IMR-90 (cell line): ENCODE measurements at regions not wholly inside any gene's neighbourhood (a gene's known extent, or its start where the extent isn't known, plus 50 kb on each side); places are given as distances from the start of the nearest gene placed in this dataset.

ENCODE experiments used
- ATAC-seq: fragments of 200-7000 bp; cut with Tn5 transposase; 2 replicates; pipeline ENCODE4 v1.9.1; 2020; ENCODE audit warnings: low read depth, mild to moderate bottlenecking, moderate library complexity
- BruUV-seq: library from RNA; stranded (reverse); fragments of 400-500 nt; replicated peaks from 2 replicates; lab custom pipeline; 2021; lab: Mats Ljungman, UMichigan
- CTCF ChIA-PET: fragments of 300-600 bp; formaldehyde crosslinking; extraction: SDS; loops from one replicate; lab custom pipeline; 2021; ENCODE audit warnings: antibody characterized with exemption; lab: Yijun Ruan, JAX
- POLR2A ChIA-PET: fragments of 300-600 bp; sonication (Branson Sonifier 250); formaldehyde crosslinking; loops from one replicate; lab custom pipeline; 2022; ENCODE audit warnings: antibody characterized with exemption; ENCODE audit not compliant: unreplicated experiment; lab: Charles Lee
- DNase-seq: peaks from one replicate; pipeline ENCODE4 v3.0.0; 2013
- H2AFZ ChIP-seq: replicated peaks from 2 replicates; pipeline ENCODE3; 2013; ENCODE audit warnings: low read length, mild to moderate bottlenecking; ENCODE audit not compliant: poor library complexity
- H2AK5ac ChIP-seq: 2 replicates; pipeline ENCODE4 v1.6.1; 2013; ENCODE audit warnings: low read depth, low read length, inconsistent platforms
- H2AK9ac ChIP-seq: replicated peaks from 2 replicates; pipeline ENCODE3; 2013; ENCODE audit warnings: mild to moderate bottlenecking, low read depth, low read length, moderate library complexity; ENCODE audit not compliant: poor library complexity
- H2BK120ac ChIP-seq: 2 replicates; pipeline ENCODE4 v1.6.1; 2013; ENCODE audit warnings: low read depth, low read length, inconsistent platforms
- H2BK15ac ChIP-seq: 3 replicates; pipeline ENCODE4 v1.6.1; 2013; ENCODE audit warnings: low read depth, low read length, inconsistent platforms
- H2BK20ac ChIP-seq: 2 replicates; pipeline ENCODE4 v1.6.1; 2013; ENCODE audit warnings: low read depth, mild to moderate bottlenecking, inconsistent platforms, low read length, moderate library complexity
- H2BK5ac ChIP-seq: 2 replicates; pipeline ENCODE4 v1.6.1; 2013; ENCODE audit warnings: mild to moderate bottlenecking, low read depth, low read length, inconsistent platforms; ENCODE audit not compliant: poor library complexity, severe bottlenecking
- H3K14ac ChIP-seq: replicated peaks from 2 replicates; pipeline ENCODE4 v1.6.1; 2013; ENCODE audit warnings: low read depth, low read length, inconsistent platforms
- H3K18ac ChIP-seq: 2 replicates; pipeline ENCODE4 v1.6.1; 2013; ENCODE audit warnings: low read depth, low read length, control low read depth
- H3K23ac ChIP-seq: 2 replicates; pipeline ENCODE4 v1.6.1; 2013; ENCODE audit warnings: low read depth, low read length, inconsistent platforms
- H3K27ac ChIP-seq: 2 replicates; pipeline ENCODE4 v1.5.1; 2013; ENCODE audit warnings: mild to moderate bottlenecking, control low read depth, low read length; ENCODE audit not compliant: insufficient read depth
- H3K27me3 ChIP-seq: 2 replicates; pipeline ENCODE4 v1.6.1; 2013; ENCODE audit warnings: low read length; ENCODE audit not compliant: control insufficient read depth, insufficient read depth
- H3K36me3 ChIP-seq: 2 replicates; pipeline ENCODE4 v1.6.1; 2013; ENCODE audit warnings: low read length, mixed read lengths; ENCODE audit not compliant: control insufficient read depth, insufficient read depth
- H3K4ac ChIP-seq: 2 replicates; pipeline ENCODE4 v1.6.1; 2013; ENCODE audit warnings: low read depth, low read length, inconsistent platforms
- H3K4me1 ChIP-seq: 2 replicates; pipeline ENCODE4 v1.6.1; 2013; ENCODE audit warnings: low read length, mixed read lengths; ENCODE audit not compliant: control insufficient read depth, insufficient read depth
- H3K4me2 ChIP-seq: 2 replicates; pipeline ENCODE4 v1.6.1; 2013; ENCODE audit warnings: low read depth, mild to moderate bottlenecking, control low read depth, low read length, moderate library complexity
- H3K4me3 ChIP-seq: 2 replicates; pipeline ENCODE4 v1.5.1; 2013; ENCODE audit warnings: low read depth, mild to moderate bottlenecking, control low read depth, low read length, moderate library complexity; ENCODE audit not compliant: insufficient read depth
- H3K56ac ChIP-seq: 2 replicates; pipeline ENCODE4 v1.6.1; 2013; ENCODE audit warnings: low read length, inconsistent platforms; ENCODE audit not compliant: insufficient read depth; ENCODE audit errors: extremely low read depth
- H3K79me1 ChIP-seq, 2 experiments: 2 replicates each; pipeline ENCODE4 v1.6.1; 2013; ENCODE audit warnings: low read length in 2 of 2, inconsistent platforms in 1 of 2, low read depth in 1 of 2
- H3K9ac ChIP-seq: 2 replicates; pipeline ENCODE4 v1.6.1; 2013; ENCODE audit warnings: low read depth, low read length, control low read depth
- H3K9me1 ChIP-seq: 2 replicates; pipeline ENCODE4 v1.6.1; 2013; ENCODE audit warnings: low read length, inconsistent platforms; ENCODE audit not compliant: insufficient read depth
- H3K9me3 ChIP-seq: 2 replicates; pipeline ENCODE4 v1.6.1; 2013; ENCODE audit warnings: low read length; ENCODE audit not compliant: control insufficient read depth, insufficient read depth
- H4K20me1 ChIP-seq: 2 replicates; pipeline ENCODE4 v1.6.1; 2013; ENCODE audit warnings: low read length, inconsistent platforms; ENCODE audit not compliant: insufficient read depth
- H4K5ac ChIP-seq: 2 replicates; pipeline ENCODE4 v1.6.1; 2013; ENCODE audit warnings: mild to moderate bottlenecking, low read depth, low read length, control low read depth
- H4K8ac ChIP-seq, 2 experiments: 2 replicates each; pipeline ENCODE4 v1.6.1; 2013; ENCODE audit warnings: low read depth in 2 of 2, low read length in 2 of 2, control low read depth in 1 of 2, inconsistent platforms in 1 of 2
- H4K91ac ChIP-seq: 2 replicates; pipeline ENCODE4 v1.6.1; 2013; ENCODE audit warnings: low read depth, low read length, inconsistent platforms; ENCODE audit not compliant: insufficient read depth
- BHLHE40 ChIP-seq: fragments of 150-350 bp; IDR thresholded peaks from 2 replicates; pipeline ENCODE4 v1.6.1; 2016; ENCODE audit warnings: mild to moderate bottlenecking, low read depth, low read length
- CHD1 ChIP-seq: IDR thresholded peaks from 2 replicates; pipeline ENCODE4 v1.6.1; 2012; ENCODE audit warnings: low read depth, low read length, improper control_type of control experiment
- MAZ ChIP-seq: IDR thresholded peaks from 2 replicates; pipeline ENCODE4 v1.6.1; 2012; ENCODE audit warnings: low read depth, mild to moderate bottlenecking, low read length, improper control_type of control experiment, moderate library complexity, borderline replicate concordance
- NFE2L2 ChIP-seq: fragments of 150-350 bp; IDR thresholded peaks from 2 replicates; pipeline ENCODE4 v1.6.1; 2016; ENCODE audit warnings: low read depth, mild to moderate bottlenecking, low read length
- POLR2A ChIP-seq: IDR thresholded peaks from 2 replicates; pipeline ENCODE4 v1.6.1; 2012; ENCODE audit warnings: mild to moderate bottlenecking, low read depth, low read length
- RAD21 ChIP-seq: IDR thresholded peaks from 2 replicates; pipeline ENCODE4 v1.6.1; 2012; ENCODE audit warnings: low read length, improper control_type of control experiment
- RCOR1 ChIP-seq: IDR thresholded peaks from 2 replicates; pipeline ENCODE4 v1.6.1; 2012; ENCODE audit warnings: mild to moderate bottlenecking, low read length, improper control_type of control experiment; ENCODE audit not compliant: insufficient replicate concordance
- RFX5 ChIP-seq: IDR thresholded peaks from 2 replicates; pipeline ENCODE4 v1.8.0; 2012; ENCODE audit warnings: low read depth, mild to moderate bottlenecking, low read length, moderate library complexity
- SMC3 ChIP-seq: fragments of 150-350 bp; IDR thresholded peaks from 2 replicates; pipeline ENCODE4 v1.6.1; 2016; ENCODE audit warnings: low read depth, mild to moderate bottlenecking, antibody characterized with exemption, low read length, moderate library complexity
- WGBS, 2 experiments: methylation state at CpG; one replicate each; pipeline versions ENCODE4 v1.1.5 to v1.1.7; 2013; ENCODE audit warnings: missing lambda C conversion rate in 2 of 2; ENCODE audit not compliant: insufficient read length in 1 of 2; ENCODE audit errors: extremely low coverage in 2 of 2; 5-methylcytosine and 5-hydroxymethylcytosine counted together
- dilution Hi-C: fragments of 300-500 bp; cut with HindIII; formaldehyde crosslinking; loops from one replicate; pipeline ENCODE4 v1.14.3; 2018; ENCODE audit warnings: low sequenced_read_pairs; ENCODE audit not compliant: unreplicated experiment
- in situ Hi-C: fragments of 300-500 bp; cut with MboI; formaldehyde crosslinking; loops from 3 replicates; pipeline ENCODE4 v1.14.3; 2019; ENCODE audit warnings: low sequenced_read_pairs, inconsistent platforms, mixed read lengths
- intact Hi-C: fragments of 100-400 bp; cut with micrococcal nuclease; formaldehyde crosslinking; loops from 2 replicates; pipeline ENCODE4 v1.10.0; 2022

DNA sequence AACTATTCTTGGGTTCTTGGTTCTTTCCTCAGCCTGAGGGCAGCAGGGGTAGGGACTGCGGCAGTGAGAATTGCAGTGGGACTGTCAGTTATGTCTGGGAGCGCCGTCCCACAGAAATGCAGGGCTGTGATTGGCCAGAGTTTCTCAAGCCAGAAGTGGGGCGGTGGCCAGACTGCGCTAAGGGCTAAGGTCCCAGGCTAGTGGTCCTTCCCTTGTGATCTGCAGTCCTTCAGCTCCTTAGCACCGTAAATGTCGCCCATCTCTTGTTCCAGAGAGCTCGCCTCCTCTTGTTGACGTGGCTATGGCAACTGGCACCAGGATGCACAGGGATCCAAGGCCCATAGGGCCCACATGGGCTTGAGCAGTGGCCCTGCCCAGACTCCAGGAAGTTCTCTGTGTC lies 223.5 kb downstream of the GRIA2 start:
- Histone ChIP-seq H3K27me3 (no peaks in the 10 kb centered on the region), H3K14ac (no peak overlapping the region), H4K91ac (no peak overlapping the region), H3K9me3 (no peaks in the 10 kb centered on the region; the same call in 1 of the 2 replicates), H2AFZ (no peak overlapping the region), H3K9me1 (no peaks in the 10 kb centered on the region), H2BK120ac (no peak overlapping the region), H3K27ac (no peak overlapping the region), H2AK9ac (no peak overlapping the region), H3K4me1 (no peaks in the 10 kb centered on the region), H2AK5ac (no peak overlapping the region), H3K18ac (no peak overlapping the region), H4K20me1 (no peaks in the 10 kb centered on the region), H2BK5ac (no peak overlapping the region), H3K56ac (no peak overlapping the region), H2BK20ac (no peak overlapping the region), H4K8ac (no peak overlapping the region), H3K9ac (no peak overlapping the region), H3K36me3 (no peaks in the 10 kb centered on the region), H4K5ac (no peak overlapping the region), H3K79me1 (no peaks in the 10 kb centered on the region), H3K4ac (no peak overlapping the region), H3K23ac (no peak overlapping the region), H3K4me3 (no peak overlapping the region), H2BK15ac (no peak overlapping the region), H3K4me2 (no peak overlapping the region)
- CTCF ChIA-PET = no interaction called here
- POLR2A ChIA-PET = no interaction called here
- ATAC-seq = no peak
- BruUV-seq = no TSS peak
- TF ChIP-seq MAZ = no peak
- TF ChIP-seq POLR2A = no peak
- TF ChIP-seq NFE2L2 = no peak
- no peak for TF ChIP-seq CHD1
- no peak for TF ChIP-seq BHLHE40
- no peak for TF ChIP-seq RCOR1
- no peak for TF ChIP-seq SMC3
- TF ChIP-seq RFX5 = no peak
- no peak for TF ChIP-seq RAD21
- no peak for DNase-seq
- dilution Hi-C loops (no loop called here), in situ Hi-C loops (no loop called here), intact Hi-C loops (no loop called here)
- WGBS, 2 experiments = 64% methylated on average over 3 of the region's 9 CpGs; no CpG with 5 or more reads in 1 of the 2 experiments
